Brain microvascular endothelial cell (primary cell): ENCODE measurements at regions not wholly inside any gene's neighbourhood (a gene's known extent, or its start where the extent isn't known, plus 50 kb on each side); places are given as distances from the start of the nearest gene placed in this dataset.

Experiments used
- DNase-seq: peaks from one replicate; pipeline ENCODE4 v3.0.0-alpha.2; 2020
- H3K27ac ChIP-seq: fragments of 250-450 bp; sonication (Bioruptor Pico); 2 replicates; pipeline ENCODE4 v1.5.1; 2020; ENCODE audit warnings: mild to moderate bottlenecking, moderate library complexity
- H3K27me3 ChIP-seq: fragments of 250-450 bp; sonication (Bioruptor Pico); replicated peaks from 2 replicates; pipeline ENCODE4 v1.5.1; 2020; ENCODE audit warnings: mild to moderate bottlenecking
- H3K36me3 ChIP-seq: fragments of 250-450 bp; sonication (Bioruptor Pico); replicated peaks from 2 replicates; pipeline ENCODE4 v1.5.1; 2020; ENCODE audit warnings: mild to moderate bottlenecking
- H3K4me3 ChIP-seq: 2 replicates; pipeline ENCODE4 v1.5.1; 2011; ENCODE audit warnings: low read depth, mild to moderate bottlenecking, control low read depth, low read length, moderate library complexity
- CTCF ChIP-seq: IDR thresholded peaks from 2 replicates; pipeline ENCODE4 v1.5.1; 2011; ENCODE audit warnings: low read depth, mild to moderate bottlenecking, moderate library complexity, low read length, control low read depth, inconsistent platforms; ENCODE audit errors: missing control alignments
- in situ Hi-C: cut with HindIII; loops from 2 replicates; pipeline ENCODE4 v1.10.0; 2017; ENCODE audit warnings: low sequenced_read_pairs, low pct_ligation_motif_present

- no peaks in the 10 kb centered on the region for H3K36me3 ChIP-seq
- no peak overlapping the region for H3K27ac ChIP-seq
- no peak for DNase-seq
- in situ Hi-C loops, result no loop called here
- TF ChIP-seq CTCF, result no peak
- no peaks in the 10 kb centered on the region for H3K27me3 ChIP-seq
- H3K4me3 ChIP-seq, result no peak overlapping the region
Observed at GRCh38 chr11:112835591-112836255, 125.5 kb upstream of the NCAM1 start.

GRCh38 chr11:112836256-112836602 lies 125.0 kb upstream of the NCAM1 start:
- H3K27ac ChIP-seq, result no peak overlapping the region
- in situ Hi-C loops, result no loop called here
- no peaks in the 10 kb centered on the region for H3K36me3 ChIP-seq
- no peak overlapping the region for H3K4me3 ChIP-seq
- H3K27me3 ChIP-seq, result no peaks in the 10 kb centered on the region
- no peak for DNase-seq
- TF ChIP-seq CTCF, result no peak

- Histone ChIP-seq H3K27me3 (no peaks in the 10 kb centered on the region), H3K4me3 (no peak overlapping the region), H3K36me3 (no peaks in the 10 kb centered on the region), H3K27ac (no peak overlapping the region)
- peak; percentile 32 for TF ChIP-seq CTCF
- DNase-seq, result no peak
- in situ Hi-C loops, result no loop called here
Observed at GRCh38 chr11:112837162-112837826, 123.9 kb upstream of the NCAM1 start.

- H3K27ac ChIP-seq, result no peak overlapping the region
- no peak overlapping the region for H3K4me3 ChIP-seq
- in situ Hi-C loops, result no loop called here
- no peaks in the 10 kb centered on the region for H3K27me3 ChIP-seq
- no peaks in the 10 kb centered on the region for H3K36me3 ChIP-seq
- no peak for DNase-seq
- no peak for TF ChIP-seq CTCF
Observed at GRCh38 chr11:112839051-112839450, 122.2 kb upstream of the NCAM1 start.

- DNase-seq, result no peak
- in situ Hi-C loops, result no loop called here
- no peak for TF ChIP-seq CTCF
- Histone ChIP-seq H3K36me3 (no peaks in the 10 kb centered on the region), H3K27ac (no peak overlapping the region), H3K4me3 (no peak overlapping the region), H3K27me3 (no peaks in the 10 kb centered on the region)
Observed at GRCh38 chr11:112841729-112842128, 119.5 kb upstream of the NCAM1 start.

GRCh38 chr11:112842151-112842550 lies 119.1 kb upstream of the NCAM1 start:
- H3K36me3 ChIP-seq, result no peaks in the 10 kb centered on the region
- DNase-seq, result no peak
- no peak for TF ChIP-seq CTCF
- H3K27me3 ChIP-seq, result no peaks in the 10 kb centered on the region
- no peak overlapping the region for H3K27ac ChIP-seq
- H3K4me3 ChIP-seq, result no peak overlapping the region
- in situ Hi-C loops, result no loop called here
